IPS DF 4.7 (cell line): ENCODE measurements at regions not wholly inside any gene's neighbourhood (a gene's known extent, or its start where the extent isn't known, plus 50 kb on each side); places are given as distances from the start of the nearest gene placed in this dataset.

ENCODE experiments used
- DNase-seq: peaks from one replicate; pipeline ENCODE4 v3.0.0-alpha.2; 2013; ENCODE audit warnings: low spot score; ENCODE audit errors: extremely low read depth

DNA sequence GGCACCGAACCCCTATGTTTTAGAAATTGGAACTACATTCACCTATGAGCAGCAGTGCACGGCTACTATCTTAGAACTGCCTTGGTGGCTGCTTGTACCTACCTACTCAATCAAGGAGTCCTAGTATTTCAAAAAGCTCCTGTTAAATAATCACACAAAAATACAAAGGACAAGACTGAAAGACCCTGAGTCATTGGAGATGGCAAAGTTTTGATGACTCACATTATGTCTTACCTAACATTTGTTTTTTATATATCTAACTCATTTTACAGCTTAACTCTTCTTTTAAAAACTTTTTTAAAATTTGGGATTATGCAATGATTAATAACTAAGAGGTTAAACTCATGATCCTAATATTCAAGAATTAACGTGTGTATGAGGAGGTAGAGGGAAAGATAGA is 1206.0 kb upstream of the TMPRSS15 start:
- no peak for DNase-seq

DNA sequence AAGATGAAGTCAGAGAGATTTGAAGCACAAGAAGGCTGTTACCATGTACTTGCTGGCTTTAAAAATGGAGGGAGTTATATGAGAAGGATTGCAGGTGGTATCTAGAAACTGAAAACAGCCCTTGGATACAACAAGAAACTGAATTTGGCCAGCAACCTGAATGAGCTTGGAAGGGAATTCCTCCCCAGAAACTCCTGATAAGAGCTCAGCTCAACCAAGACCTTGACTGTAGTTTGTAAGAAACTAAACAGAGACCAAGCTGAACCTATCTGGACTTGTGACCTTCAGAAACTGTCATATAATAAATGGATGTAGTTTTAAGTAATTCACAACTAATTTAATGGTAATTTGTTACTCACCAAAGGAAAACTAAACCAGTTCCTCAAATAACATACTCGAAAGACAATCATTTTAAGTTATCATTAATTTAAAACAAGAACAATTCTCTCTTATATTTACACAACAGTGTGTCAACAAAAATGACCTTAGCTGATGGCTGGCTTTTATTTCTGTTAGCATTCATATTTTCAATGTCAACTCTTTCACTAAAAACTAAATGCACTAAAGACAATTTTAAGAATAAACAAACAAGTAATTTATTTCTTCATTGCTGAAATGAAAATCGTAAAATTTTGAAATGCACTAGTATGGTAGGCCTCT is 1218.4 kb upstream of the TMPRSS15 start:
- DNase-seq = no peak

DNA sequence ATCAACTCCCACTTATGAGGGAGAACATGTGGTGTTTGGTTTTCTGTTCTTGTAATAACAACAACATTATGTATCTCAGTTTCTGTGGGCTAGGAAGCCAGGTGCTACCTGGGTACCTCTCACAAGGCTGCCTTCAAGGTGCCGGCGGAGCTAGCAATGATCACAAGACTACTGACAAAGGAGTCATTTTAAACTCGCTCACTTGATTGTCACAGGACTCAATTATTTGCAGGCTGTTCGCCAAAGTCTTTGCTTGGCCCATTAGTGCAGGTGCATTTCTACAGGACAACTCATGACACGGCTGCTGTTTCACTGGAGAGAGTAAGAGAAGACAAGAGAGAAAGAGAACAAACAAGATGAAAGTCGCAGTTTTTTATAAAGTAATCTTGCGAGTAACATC is 1237.4 kb upstream of the TMPRSS15 start:
- no peak for DNase-seq

DNA sequence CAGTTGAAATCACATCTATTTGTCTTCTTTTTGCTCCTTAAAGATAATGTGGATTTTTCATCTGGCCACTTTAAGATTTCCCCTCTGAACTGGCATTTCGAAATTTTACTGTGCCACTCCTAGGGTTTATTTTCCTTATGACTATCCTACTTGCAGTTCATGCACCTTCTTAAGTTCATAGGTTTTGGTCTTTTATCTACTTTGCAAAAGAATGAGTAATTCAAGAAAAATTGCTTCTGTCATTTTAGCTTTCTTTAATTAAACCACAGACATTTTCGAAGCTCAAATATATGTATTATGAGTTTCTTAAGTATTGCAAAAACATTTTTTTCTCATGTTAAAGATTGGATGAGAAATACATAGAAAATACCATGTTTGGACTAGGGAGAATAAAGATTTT is 1244.8 kb upstream of the TMPRSS15 start:
- no peak for DNase-seq

DNA sequence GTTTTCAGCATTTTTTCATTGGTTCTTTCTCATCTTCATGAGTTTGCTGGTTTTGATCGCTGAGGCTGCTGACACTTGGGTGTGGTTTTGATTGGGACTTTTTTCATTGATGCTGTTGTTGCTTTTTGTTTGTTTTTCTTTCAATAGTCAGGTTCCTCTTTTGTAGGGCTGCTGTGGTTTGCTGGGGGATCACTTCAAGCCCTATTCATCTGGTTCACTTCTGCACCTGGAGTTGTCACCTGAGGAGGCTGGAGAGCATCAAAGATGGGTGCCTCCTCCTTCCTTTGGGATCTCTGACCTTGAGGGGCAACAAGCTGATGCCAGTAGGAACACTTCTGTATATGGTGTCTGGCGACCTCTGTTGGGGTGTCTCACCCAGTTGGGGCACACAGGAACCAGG is 1279.9 kb upstream of the TMPRSS15 start:
- no peak for DNase-seq

DNA sequence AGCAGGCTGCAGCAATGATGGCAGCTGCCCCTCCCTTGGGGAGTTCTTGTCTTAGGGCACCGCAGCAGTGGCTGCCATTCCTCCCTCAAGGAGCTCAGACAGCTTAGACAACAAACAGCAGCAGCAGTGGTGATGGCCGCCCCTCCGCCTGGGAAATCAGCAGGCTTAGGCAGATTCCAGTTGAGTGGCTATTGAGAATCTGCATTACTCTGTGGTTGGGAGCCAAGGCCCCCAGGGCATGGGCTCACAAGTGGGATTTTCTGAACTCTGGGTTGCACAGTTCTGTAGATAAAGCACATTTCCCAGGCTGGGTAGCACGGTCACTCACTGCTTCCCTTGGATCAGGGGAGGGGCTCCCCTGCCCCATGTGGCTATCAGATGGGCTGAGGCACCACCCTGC is 1280.7 kb upstream of the TMPRSS15 start:
- DNase-seq = no peak

DNA sequence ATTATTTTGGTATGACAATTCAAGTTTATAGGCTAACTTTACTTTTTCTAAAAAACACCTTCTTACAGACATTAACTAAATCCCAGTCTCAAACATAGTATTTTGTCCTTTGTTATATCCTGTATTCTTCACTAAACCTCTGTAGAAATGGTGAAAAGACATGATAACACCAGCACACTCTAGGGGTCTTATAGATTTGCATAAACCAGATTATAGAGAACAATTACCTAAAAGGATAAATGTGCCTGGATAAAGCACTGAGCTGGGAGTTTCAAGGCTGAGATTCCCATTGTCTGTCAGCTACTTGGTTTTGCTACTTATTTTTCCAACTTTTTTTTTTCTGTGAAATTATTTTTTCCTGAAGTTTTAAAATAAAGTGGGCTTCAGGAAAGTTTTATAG is 1288.6 kb upstream of the TMPRSS15 start:
- DNase-seq = no peak

DNA sequence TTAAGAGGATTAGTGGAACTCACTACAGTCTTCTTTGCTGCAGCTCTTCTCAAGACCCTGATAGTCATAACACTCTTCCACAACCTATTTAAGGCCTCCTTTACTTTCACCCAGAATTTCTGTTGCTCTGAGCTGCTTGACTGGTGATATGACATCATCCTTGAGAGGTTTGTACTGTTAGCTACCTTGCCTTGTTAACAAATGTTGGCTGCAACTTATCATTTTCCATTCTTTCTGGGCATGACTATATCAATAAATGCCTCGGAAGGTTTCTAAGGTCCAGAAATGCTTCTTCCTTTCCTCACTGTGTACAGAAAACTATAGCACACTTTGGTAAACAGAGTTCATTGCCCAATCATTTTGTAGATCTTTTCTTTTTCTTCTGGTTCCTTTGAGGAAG is 1292.2 kb upstream of the TMPRSS15 start:
- DNase-seq = no peak

DNA sequence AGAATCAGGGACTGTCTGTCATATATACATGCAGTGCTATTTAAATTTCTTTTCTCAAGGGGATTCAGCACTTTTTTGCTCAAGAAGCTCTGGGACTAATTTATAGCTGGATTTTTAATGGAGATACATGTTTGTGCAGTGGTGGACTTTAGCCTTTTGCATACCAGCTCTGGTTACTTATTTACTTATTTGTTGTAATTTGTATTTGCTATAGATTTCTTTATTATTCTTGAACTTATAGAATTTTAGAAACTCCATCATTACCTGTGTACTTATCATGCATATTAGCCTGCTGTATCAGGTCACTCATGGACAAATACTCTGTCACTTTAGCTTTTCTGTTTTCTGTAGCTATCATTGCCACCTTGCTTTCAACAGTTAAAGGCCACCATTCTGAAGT is 1296.9 kb upstream of the TMPRSS15 start:
- no peak for DNase-seq

DNA sequence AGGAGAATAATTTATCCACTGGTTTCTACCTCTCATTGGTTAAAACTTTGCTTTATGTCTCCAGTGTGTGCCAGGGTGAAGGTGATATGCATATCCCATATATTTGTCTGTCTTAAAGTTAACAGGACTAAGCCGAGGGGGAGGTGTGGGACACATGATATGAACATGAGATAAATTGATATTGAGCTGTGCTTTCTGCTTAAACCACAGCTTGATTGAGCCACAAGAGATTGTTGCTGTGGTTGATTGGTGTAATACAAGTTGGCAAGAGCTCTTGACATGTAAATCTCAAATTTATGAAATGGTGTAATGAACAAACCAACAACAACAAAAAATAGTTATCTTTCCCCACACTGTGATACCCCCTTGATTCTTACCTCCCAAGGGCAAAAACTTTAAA is 1295.5 kb upstream of the NCAM2 start:
- no peak for DNase-seq

DNA sequence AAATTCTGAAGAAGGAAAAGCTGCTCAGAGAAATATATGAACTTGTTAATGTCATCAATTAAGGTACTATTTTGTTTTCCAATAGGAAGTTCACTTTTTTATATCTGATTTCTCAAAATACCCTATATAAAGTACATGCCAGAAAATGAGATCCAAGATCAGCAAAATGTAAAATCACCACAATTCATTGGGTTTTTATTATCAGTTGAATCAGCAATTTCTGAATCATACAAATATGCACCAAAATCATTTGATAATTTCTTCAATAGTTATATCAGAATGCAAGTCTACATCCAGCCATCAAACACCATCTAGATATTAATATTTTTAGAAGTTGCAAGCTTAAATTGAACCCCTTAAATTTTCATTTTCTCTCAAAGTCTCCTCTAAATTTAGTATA is 1293.4 kb upstream of the NCAM2 start:
- no peak for DNase-seq

DNA sequence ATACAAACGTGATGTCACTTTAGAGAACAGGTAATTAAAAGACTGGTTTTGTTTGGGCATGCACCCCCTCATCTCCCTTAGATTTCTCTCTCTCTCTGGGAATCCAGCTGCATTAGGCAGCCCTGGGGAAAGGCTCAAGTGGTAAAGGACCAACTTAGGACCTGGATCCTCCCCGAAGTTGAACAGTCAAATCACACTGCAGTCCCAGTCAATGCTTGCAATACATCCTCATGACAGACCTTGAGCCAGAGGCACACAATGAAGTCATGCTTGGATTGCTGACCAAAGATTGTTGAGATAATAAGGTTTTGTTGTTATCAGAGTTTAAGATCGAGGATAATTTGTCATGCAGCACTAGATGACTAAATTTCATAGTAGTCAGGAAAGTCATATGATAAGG is 1285.8 kb upstream of the NCAM2 start:
- no peak for DNase-seq

DNA sequence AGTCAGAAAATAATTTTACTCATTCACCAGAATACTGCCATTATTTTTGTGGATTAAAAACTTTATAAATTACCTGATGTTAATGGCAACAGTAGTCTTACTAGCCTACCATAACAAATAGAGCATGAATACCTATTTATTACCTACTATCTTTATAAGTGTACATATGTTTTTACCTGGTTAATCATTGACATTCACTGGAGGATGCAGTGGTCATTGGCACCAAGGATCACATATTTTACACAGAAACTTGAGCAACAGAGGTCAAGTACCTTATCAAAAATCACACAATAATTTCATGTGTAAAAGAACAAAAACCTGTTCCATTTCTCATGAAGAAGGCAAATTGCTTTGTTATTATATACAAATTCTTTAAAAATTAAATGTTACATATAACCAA is 1284.9 kb upstream of the NCAM2 start:
- DNase-seq = no peak

DNA sequence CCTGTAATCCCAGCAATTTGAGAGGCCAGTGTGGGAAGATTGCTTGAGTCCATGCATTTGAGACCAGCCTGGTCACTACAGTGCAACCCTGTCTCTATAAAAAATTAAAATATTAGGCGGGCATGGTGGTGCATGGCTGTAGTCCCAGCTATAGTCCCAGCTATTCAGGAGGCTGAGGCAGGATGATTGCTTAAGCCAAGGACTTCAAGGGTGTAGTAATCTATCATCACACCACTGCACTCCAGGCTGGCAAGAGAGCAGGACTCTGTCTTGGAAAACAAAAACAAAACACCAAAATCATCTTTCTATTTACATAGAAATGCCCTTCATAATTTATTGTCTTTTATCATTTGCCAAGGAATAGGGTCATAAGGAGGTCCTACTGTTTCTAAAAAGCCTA is 1274.1 kb upstream of the NCAM2 start:
- no peak for DNase-seq

DNA sequence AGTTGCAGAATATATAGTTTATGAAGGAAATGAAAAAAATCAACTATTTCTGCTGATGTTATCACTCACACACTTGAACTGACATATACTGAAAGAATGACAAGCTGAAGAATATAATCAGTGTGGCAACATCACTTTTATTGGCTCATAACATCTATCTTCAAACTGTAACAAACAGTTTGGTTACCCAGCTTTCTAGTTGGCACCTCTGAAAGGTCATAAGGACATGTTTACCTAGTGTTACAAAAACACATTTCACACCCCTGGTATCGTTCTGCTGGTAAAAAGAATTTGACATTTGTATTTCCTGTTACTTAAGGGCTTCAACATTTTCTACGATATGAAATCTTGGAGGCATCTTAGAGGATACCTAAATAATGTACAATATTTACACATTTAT is 1267.0 kb upstream of the NCAM2 start:
- no peak for DNase-seq

DNA sequence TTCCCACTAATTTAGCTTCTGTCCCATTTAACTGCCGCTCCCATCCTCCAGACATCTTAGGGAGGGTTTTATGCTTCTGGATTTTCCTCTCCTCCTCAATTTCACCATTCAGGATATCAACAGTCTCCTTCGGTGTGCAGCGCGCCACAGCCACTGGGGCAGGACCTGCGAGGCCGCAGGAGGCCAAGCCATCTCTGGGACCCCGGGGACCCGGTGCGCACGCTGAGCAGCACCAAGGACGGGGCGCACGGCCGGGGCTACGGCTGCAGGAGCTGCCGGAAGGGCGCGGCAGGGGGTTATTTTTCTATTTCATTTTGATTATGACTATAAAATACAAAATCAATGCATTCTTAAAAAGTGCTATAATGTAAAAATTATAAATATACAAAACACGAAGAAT is 1238.4 kb upstream of the NCAM2 start:
- DNase-seq = no peak

DNA sequence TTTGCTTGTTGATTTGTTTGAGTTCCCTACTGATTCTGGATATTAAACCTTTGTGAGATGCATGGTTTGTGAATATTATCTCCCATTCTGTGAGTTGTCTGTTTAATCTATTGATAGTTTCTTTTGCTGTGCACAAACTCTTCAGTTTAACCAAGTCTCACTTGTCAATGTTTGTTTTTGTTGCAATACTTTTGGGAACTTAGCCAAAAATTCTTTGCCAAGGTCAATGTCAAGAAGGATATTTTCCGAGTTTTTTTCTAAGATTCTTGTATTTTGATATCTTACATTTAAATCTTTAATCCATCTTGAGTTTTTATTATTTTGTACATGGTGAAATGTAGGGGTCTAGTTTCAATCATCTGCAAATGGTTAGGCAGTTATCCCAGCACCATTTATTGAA is 1230.7 kb upstream of the NCAM2 start:
- no peak for DNase-seq

DNA sequence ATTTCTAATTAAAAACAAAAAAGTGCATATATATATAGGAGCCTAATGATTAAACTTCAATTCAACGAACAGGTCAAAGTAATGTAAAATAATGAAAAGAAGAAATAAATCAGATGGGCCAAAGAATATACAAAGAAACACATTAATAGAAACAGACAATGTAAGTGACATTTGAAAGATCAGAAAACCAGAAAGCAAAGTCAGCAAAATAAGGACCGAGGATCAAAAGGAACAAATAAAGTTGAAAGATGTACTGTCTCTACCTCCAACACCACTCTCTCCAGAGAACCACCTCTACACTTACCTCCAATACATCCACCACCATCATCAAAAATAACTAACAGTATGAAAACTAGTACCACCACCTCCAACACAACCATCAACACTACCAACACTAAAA is 1226.3 kb upstream of the NCAM2 start:
- no peak for DNase-seq

DNA sequence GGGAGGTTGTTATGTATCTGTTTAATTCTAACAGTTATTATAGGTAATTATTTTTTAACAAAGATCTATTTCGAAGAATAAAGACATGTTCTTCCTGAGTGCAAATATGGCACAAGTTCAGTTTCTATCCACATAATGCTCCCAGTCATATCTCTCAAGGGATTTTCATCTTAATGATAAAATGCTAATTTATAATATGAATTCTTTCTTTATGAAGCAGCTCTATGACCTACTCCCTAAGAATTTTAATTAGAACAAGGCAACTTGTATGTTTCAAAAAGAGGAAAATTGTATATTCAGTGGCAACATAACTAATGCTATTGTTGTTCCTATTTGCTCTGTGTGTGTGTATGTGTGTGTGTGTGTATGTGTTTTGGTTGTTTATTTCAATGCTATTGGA is 1222.1 kb upstream of the NCAM2 start:
- no peak for DNase-seq

DNA sequence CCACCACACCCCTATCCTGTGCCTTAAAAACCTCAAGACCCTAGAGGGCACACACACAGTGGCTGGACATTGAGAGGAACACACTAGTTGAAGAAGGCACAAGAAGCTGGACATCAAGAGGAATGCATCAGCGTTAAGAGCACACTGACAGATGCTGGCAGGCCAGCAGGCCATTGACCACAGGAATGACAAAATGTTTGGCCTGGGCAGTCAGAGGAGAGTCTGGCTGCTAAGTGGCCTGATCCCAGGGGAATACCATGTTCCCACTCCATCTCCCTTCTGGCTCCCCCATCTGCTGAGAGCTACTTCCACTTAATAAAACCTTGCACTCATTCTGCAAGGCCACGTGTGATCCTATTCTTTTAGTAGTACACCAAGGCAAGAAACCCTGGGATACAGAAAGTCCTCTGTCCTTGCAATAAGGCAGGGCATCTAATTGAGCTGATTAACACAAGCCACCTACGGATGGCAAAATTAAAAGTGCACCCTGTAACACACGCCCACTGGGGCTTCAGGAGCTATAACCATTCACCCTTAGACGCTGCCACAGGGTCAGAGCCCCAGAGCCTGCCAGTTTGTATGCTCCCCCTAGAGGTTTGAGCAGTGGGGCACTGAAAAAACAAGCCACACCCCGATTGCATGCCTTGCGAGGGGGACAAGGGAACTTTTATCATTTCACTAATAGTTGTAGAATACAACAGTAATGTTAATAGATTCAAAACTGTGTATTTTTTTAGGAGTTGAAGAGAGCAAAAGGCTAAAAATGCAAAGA is 1216.1 kb upstream of the NCAM2 start:
- no peak for DNase-seq

DNA sequence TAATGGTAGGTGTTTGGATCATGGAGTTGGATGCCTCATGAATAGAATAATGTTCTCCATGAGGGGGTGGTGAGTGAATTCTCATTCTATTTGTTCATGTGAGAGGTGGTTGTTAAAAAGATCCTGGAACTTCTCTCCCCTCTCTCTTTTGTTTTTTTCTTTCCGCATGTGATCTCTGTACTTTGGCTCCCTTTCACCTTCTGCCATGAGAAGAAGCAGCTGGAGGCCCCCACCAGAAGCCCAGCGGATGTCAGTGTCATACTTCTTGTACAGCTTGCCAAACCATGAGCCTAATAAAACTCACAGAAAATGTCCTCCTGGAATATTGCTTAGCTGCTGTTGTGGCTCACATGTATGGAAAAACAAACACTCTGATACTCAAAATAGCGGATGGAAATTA is 1212.3 kb upstream of the NCAM2 start:
- DNase-seq = no peak

DNA sequence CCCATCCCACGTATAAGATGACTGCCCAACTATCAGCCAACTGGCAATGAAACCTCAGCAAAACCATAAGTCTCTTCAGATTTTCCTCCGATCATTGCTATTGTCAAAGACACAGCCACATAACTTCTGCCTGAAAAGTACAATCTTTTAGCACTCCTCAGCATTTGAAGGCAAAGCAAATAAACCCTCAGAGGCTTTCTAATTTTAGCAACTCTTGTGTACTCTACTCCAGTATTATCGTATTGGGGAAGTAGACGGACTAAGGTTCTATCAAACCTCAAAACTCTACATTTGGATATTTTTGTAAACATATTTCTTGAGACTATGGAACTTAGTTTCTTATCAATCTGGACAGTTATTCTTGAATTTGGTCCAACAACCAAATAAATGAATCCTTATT is 1206.2 kb upstream of the NCAM2 start:
- DNase-seq = no peak

DNA sequence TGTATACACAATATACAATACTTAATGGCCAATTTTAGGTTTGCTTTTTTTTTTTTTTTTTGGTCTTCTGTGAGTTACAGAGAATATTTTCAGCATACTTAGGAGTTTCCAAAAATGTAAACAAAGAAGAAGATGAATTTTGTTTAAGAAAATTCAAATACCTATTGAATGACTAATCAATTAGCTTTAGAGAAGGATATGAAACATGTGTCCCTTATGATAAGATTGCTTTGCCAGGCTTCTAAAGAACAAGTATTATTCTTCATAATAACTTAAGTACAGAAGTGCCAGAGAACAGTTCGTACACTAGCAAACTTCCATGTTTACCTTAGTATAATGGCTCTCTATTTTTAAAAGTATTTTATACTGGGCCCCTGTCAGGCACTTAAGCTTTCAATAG is 1191.0 kb upstream of the NCAM2 start:
- DNase-seq = no peak
